SK-N-SH treated with all-trans-retinoic acid at 6 μM for 48 hours (cell line): ENCODE measurements at regions not wholly inside any gene's neighbourhood (a gene's known extent, or its start where the extent isn't known, plus 50 kb on each side); places are given as distances from the start of the nearest gene placed in this dataset.

Source experiments
- GLIS3 ChIP-seq: fragments of 250-450 bp; sonication (Bioruptor Pico); IDR thresholded peaks from 2 replicates; pipeline ENCODE4 v1.5.0; 2020; ENCODE audit warnings: mild to moderate bottlenecking, moderate library complexity
- TCF4 ChIP-seq: fragments of 250-450 bp; sonication (Bioruptor Pico); IDR thresholded peaks from 2 replicates; pipeline ENCODE4 v1.8.0; 2021; ENCODE audit warnings: mild to moderate bottlenecking, moderate library complexity, borderline replicate concordance
- ZFP3 ChIP-seq: fragments of 250-450 bp; sonication (Bioruptor Pico); IDR thresholded peaks from 2 replicates; pipeline ENCODE4 v1.5.0; 2020; ENCODE audit warnings: mild to moderate bottlenecking, moderate library complexity
- ZFP30 ChIP-seq: fragments of 450-650 bp; formaldehyde crosslinking; IDR thresholded peaks from 2 replicates; pipeline ENCODE4 v1.5.0; 2022; ENCODE audit warnings: mild to moderate bottlenecking, moderate library complexity
- ZNF565 ChIP-seq: fragments of 450-650 bp; formaldehyde crosslinking; conservative IDR thresholded peaks from 2 replicates; pipeline ENCODE4 v1.5.0; 2020; ENCODE audit warnings: low read depth, mild to moderate bottlenecking, moderate library complexity
- ZNF70 ChIP-seq: fragments of 450-650 bp; formaldehyde crosslinking; IDR thresholded peaks from 2 replicates; pipeline ENCODE4 v1.5.0; 2020; ENCODE audit warnings: mild to moderate bottlenecking, moderate library complexity
- TF ChIP-seq, protein P1 (sequence below): fragments of 250-450 bp; sonication (Bioruptor Pico); IDR thresholded peaks from 2 replicates; pipeline ENCODE4 v1.8.0; 2020; ENCODE audit warnings: mild to moderate bottlenecking, moderate library complexity, borderline replicate concordance

DNA sequence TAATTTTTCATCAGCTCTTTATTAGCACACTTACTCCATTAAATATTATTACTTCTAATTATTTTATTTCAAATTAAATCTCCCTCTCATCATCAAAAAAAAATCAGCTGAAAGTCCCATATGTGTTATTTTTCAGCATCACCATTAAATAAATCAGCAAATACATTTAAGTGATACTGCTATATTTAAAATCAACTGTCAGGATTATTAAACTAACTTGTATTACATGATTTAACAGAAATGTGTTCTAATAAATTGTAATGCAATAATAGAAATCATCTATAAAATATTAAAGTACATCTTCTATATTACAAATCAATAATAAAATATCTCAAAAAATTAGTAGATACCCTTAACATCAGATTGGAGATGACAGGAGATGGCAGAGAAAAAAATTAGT, 538.6 kb upstream of the MIR17HG start:
- TF ChIP-seq ZFP3 (no peak), ZNF70 (CRISPR knock-in tag) (no peak), ZNF565 (no peak), GLIS3 (CRISPR knock-in tag) (no peak), TCF4 (CRISPR knock-in tag) (no peak), ZFP30 (no peak)
- TF ChIP-seq, protein P1, sequence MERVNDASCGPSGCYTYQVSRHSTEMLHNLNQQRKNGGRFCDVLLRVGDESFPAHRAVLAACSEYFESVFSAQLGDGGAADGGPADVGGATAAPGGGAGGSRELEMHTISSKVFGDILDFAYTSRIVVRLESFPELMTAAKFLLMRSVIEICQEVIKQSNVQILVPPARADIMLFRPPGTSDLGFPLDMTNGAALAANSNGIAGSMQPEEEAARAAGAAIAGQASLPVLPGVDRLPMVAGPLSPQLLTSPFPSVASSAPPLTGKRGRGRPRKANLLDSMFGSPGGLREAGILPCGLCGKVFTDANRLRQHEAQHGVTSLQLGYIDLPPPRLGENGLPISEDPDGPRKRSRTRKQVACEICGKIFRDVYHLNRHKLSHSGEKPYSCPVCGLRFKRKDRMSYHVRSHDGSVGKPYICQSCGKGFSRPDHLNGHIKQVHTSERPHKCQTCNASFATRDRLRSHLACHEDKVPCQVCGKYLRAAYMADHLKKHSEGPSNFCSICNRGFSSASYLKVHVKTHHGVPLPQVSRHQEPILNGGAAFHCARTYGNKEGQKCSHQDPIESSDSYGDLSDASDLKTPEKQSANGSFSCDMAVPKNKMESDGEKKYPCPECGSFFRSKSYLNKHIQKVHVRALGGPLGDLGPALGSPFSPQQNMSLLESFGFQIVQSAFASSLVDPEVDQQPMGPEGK (CRISPR knock-in tag): no peak
